ENCODE measurements at regions not wholly inside any gene's neighbourhood (a gene's known extent, or its start where the extent isn't known, plus 50 kb on each side); places are given as distances from the start of the nearest gene placed in this dataset.

DNA sequence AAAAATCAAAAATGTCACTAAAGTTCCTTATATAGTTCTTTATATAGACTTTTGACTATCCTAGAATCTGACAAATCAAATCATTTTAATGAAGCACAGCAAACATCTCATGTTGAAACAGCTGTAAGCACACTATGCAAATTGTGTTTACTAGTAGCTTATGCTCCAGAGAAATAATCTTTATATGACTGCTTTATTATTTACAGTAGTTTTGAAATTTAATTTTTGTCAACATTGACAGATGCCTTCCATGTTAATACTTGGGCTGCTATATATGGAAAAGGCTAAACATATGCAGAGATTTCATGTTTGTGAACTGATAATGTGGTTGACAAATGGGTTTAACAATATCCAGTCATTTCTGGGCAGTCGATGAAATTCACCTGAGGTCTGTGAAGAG is 616.8 kb downstream of the TAFA4 start:
- TF ChIP-seq GATA1 (IDR thresholded peaks at IDR 0.05; ENCODE audit: low read depth, low read length) (no peak), POLR2A (IDR thresholded peaks at IDR 0.05; ENCODE audit: low read length) (no peak)
- no peak for DNase-seq

DNA sequence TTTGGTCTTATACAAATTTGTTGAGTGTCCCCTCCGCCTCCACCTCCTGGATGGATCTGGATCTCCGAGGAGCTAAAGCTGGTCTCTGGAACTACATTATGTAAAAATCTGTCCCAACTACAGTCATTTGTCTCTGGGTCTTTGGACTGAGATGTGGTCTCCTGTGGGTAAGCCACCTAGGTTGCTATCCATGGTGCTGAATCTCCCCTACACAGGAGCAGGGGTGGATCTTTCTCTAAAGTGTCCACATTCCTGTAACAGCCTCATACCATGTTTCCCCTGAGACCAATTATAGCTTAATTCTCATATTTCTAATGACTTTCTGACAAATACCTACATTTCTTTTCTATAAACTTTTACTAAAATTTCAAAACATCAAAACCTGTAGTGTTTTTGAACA is 625.8 kb downstream of the TAFA4 start:
- TF ChIP-seq POLR2A (IDR thresholded peaks at IDR 0.05; ENCODE audit: low read length), result no peak
- no peak for TF ChIP-seq GATA1 (IDR thresholded peaks at IDR 0.05; ENCODE audit: low read depth, low read length)
- peak; percentile 2 to 15 for DNase-seq

DNA sequence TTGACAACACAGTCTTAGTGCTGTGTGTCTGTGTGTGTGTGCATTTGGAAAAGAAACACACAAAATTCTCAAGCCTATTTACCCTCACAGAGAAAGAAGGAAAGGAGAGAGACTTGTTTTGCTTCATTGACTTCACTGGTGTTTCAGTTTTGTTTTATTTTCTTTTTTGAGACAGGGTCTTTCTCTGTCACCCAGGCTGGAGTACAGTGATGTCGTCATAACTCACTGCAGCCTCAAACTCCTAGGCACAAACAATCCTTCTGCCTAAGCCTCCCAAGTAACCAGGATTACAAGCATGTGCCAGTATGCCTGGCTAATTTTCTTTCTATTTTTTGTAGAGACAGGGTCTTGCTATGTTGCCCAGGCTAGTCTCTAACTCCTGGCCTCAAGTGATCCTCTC is 636.9 kb downstream of the TAFA4 start:
- TF ChIP-seq GATA1 (IDR thresholded peaks at IDR 0.05; ENCODE audit: low read depth, low read length) (no peak), POLR2A (IDR thresholded peaks at IDR 0.05; ENCODE audit: low read length) (no peak)

DNA sequence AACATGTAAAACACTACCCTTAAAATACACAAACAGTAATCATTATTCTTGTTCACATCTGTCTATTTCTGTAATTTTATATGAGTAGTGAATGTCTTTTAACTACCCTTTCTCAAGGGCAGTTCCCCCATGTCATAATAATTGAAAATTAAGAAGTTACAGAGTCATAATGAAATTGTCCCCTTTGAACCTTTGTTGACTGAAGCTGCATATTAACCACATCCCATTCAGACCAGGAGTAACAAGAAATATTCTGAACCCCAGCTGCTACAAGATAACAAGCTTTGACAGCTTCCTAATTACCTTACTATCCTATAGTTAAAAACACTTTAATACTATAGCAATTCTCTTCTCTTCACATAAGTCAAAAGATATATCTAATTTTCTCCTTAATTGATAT is 635.9 kb upstream of the SUCLG2 start:
- DNase-seq, result no peak
- no peak for TF ChIP-seq POLR2A (IDR thresholded peaks at IDR 0.05; ENCODE audit: low read length)
- no peak for TF ChIP-seq GATA1 (IDR thresholded peaks at IDR 0.05; ENCODE audit: low read depth, low read length)

More for the DNA sequence above, 636.9 kb downstream of the TAFA4 start:
- DNase-seq, result no peak

DNA sequence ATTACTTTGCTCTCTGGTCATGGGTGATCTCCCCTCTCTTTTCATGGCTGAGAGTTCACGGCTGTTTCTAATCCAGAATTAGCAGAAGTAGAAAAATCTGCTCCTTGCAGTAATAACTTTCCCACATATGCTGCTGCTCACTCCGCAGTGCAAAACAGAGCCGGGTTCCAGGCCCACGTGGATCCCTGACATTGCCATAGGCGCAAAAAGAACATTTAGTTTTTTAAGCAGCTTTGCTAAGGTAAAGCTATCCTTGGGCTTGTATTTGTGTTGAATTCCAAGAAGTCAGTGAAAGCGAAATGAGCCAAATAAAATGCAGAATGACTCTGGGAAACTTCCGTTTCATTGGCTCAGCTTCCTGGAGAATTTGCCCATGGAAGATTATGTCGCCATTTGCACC is 633.7 kb upstream of the SUCLG2 start:
- no peak for TF ChIP-seq GATA1 (IDR thresholded peaks at IDR 0.05; ENCODE audit: low read depth, low read length)
- TF ChIP-seq POLR2A (IDR thresholded peaks at IDR 0.05; ENCODE audit: low read length), result no peak
- DNase-seq, result no peak

DNA sequence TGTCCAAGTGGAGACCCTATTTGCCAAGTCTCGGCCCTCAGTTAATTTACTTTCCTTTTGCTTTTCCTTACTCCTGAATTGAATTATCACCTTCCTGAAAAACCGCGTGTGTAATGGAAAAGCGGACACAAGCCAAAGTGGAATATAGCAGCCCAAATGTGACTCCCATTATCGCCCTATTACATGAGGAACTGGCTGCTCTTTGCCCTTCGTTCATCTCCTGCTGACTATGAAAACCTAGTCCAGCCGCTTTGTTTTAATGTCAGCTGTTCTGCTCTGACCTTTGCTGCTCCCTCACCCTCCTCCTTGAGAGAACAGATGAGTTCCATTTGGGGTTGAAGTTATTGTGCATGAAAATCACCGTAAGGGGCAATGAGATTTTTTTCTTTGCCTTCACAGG is 632.7 kb upstream of the SUCLG2 start:
- no peak for TF ChIP-seq POLR2A (IDR thresholded peaks at IDR 0.05; ENCODE audit: low read length)
- no peak for TF ChIP-seq GATA1 (IDR thresholded peaks at IDR 0.05; ENCODE audit: low read depth, low read length)
- DNase-seq, result no peak

DNA sequence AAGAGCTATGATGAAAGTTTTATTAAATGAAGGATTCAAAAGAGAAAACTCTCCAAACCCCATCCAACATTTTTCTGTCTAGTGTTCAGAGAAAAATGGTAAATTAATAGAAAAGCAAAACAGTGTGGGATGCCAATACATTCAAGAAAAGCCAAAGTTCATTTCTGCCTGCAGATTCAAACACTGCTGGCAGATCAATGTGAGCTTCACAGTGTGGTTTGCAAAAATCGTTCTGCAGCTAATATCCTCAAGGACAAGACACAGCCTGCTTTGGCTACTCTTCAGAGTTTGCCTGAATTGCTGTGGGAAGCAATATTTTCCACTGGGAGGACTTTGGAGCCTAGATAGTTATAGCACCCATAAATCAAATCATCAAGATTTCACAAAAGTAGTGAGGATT is 619.9 kb upstream of the SUCLG2 start:
- no peak for DNase-seq
- TF ChIP-seq GATA1 (IDR thresholded peaks at IDR 0.05; ENCODE audit: low read depth, low read length), result no peak
- no peak for TF ChIP-seq POLR2A (IDR thresholded peaks at IDR 0.05; ENCODE audit: low read length)

DNA sequence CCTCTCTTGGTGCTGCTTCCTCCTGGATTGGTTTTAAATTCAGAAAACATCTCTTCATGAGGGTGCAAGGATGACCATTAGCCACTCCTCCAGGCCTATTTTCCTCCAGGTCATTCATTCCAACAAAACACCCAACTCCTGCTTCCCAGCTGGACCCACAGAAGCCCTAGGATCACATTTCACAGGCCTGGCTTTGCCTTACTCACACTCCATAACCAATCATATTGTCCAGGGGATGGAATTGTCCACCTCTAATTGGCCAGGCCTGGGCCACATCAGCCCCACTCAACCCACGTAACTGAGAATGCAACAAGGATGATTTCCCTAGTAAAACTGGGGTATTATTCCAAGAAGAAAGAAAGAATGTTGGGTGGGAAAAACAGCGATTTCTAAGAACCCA is 616.7 kb upstream of the SUCLG2 start:
- DNase-seq, result no peak
- TF ChIP-seq GATA1 (IDR thresholded peaks at IDR 0.05; ENCODE audit: low read depth, low read length), result no peak
- no peak for TF ChIP-seq POLR2A (IDR thresholded peaks at IDR 0.05; ENCODE audit: low read length)

DNA sequence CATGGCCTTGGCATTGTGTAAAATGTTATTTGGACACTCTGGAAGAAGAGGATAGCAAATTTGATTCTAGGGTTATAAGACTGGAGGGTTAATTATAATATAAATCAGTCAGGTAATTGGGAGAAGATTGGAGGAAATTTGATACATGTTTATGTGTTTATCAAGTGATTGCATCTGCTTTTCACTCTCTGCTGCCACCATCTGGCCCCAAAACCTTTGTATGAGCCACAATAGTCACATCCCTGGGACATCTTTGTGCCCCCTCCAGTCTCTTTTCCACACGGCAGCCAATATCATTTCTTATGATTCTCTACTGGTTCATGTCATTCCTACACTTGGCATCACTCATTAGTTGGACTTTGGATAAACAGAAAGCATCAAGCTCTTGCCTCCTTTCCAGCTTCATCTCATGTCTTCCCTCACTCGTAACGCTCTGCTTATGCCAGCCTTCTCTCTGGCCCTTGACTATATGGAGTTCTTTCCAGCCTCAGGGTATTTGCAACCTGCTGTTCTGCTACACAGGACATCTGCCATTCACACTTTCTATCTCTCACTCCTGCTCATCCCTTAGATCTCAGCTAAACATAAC is 602.3 kb upstream of the SUCLG2 start:
- TF ChIP-seq GATA1 (IDR thresholded peaks at IDR 0.05; ENCODE audit: low read depth, low read length) (no peak), POLR2A (IDR thresholded peaks at IDR 0.05; ENCODE audit: low read length) (no peak)
- DNase-seq, result no peak

DNA sequence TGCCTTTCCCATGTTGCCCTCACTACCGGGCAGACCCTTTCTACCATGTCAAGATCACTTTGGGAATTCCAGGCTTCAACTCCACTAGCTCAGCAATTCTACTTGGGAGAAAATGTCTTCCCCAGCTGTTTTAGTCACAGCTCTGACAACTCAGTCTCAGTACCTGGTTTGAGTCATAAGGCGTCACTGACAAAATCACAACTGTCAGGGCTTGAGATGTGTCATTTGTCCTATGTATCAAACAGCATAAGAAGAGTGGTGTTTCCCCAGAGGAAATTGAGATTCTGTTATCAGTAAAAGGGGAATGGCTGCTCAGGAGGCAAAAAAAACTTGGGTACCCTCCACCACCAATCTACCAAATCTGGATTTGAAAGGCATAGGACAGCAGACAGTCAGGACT is 594.9 kb upstream of the SUCLG2 start:
- TF ChIP-seq GATA1 (IDR thresholded peaks at IDR 0.05; ENCODE audit: low read depth, low read length), result no peak
- TF ChIP-seq POLR2A (IDR thresholded peaks at IDR 0.05; ENCODE audit: low read length), result no peak
- DNase-seq, result no peak

DNA sequence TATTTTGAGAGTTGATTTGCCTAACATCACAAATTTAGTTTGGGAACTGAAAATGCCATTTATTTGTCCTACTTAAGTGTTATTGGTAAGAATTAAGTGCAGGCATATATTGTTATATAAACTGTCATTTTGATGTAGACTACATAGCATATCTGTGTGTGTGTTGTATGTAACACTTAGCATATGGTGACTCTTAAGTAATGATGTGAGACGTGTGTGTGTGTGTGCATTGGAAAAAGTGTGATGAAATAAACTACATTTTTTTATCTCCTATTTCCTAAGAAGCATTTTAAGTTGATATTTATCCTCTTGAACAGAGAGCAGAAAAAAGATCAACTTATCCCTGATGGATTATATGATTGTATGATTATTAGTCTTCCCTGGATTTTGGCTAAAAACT is 588.2 kb upstream of the SUCLG2 start:
- DNase-seq, result no peak
- TF ChIP-seq POLR2A (IDR thresholded peaks at IDR 0.05; ENCODE audit: low read length) (no peak), GATA1 (IDR thresholded peaks at IDR 0.05; ENCODE audit: low read depth, low read length) (no peak)

DNA sequence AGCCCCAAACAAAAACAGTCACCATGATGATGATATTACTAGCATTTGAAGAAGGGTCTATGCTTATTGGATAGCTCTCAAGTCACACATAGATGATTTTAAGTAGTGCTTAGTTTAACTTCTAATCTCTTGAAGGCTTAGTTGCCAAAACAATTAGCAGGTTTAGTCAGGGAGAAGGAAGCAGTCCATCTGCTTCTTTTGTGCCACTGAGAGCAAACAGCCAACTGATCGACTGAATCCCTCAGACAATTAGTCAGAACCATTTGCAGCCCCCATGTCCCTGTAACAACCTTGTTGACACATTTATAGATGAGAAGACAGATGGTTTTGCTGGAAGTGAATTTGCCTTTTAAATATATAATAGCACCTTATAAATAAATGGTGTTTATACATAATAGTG is 585.1 kb upstream of the SUCLG2 start:
- no peak for DNase-seq
- TF ChIP-seq GATA1 (IDR thresholded peaks at IDR 0.05; ENCODE audit: low read depth, low read length) (no peak), POLR2A (IDR thresholded peaks at IDR 0.05; ENCODE audit: low read length) (no peak)

DNA sequence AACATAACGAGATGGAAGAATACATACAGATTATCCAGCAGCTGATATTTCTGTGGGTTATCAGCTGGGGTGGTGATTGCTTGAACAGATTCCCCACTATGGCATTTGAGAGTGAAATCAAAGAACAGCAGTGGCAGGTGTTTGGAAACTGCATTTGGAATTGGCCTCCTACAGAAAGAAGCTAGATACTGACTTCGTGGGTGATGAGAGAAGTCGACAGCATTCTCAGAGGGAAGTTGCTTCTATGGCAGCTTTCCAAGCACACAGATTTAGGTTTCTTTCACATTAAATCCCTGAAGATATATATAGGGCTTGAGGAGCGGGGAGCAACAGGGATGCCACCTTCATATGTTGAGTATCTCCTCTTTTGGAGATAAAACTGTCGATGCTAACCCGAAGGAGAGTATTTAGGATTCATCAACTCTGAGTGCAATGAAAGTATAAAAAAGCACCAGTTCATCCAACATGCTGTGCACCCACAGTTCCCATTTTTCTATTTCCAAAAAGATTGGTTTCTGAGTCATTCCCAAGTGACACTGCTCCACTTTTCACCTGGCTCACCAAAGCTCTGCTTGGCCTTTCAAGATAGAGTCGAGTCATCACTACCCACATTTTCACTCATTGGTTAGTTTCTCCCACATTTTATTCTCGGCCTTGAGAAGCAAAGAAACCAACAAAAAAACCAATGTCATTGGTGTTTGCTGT is 579.8 kb upstream of the SUCLG2 start:
- TF ChIP-seq GATA1 (IDR thresholded peaks at IDR 0.05; ENCODE audit: low read depth, low read length) (no peak), POLR2A (IDR thresholded peaks at IDR 0.05; ENCODE audit: low read length) (no peak)
- DNase-seq, result no peak

DNA sequence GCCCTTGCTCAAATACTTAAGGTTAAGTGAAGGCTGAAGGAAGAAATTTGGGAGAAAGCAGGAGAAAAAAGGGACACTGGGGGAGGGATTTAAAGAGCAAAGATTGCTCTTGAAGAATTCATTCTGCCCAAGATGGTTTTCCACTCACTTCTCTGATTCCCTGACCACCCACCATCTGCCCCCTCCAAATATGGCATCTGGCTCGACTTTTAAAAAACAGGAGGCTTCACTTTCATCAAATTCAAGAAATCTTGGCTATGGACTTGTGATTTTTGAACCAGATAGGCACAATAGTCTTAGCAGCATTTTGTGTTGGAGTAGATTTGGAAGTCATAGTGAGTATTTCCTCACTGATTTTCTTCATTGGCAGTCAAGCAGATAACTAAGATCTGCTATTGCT is 574.4 kb upstream of the SUCLG2 start:
- no peak for TF ChIP-seq POLR2A (IDR thresholded peaks at IDR 0.05; ENCODE audit: low read length)
- no peak for TF ChIP-seq GATA1 (IDR thresholded peaks at IDR 0.05; ENCODE audit: low read depth, low read length)
- no peak for DNase-seq

DNA sequence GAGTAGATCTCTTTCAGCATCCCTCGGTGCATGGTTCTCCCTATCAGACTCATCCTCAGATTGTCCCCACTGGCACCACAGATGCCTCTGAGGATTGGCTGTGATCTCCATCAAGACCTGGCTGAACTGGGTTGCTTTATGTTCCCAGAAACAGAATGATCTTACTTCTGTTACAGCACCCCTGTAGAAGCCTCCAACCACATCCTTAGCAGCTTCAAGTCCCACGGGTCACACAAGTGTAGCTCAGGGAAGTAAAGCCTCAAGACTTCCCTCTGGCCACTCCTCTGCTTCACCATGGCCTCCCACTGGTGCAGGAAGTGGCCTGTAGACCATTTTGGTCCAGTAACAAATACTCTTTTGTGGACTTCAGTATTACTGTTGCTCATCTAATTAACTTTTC is 566.4 kb upstream of the SUCLG2 start:
- TF ChIP-seq GATA1 (IDR thresholded peaks at IDR 0.05; ENCODE audit: low read depth, low read length) (no peak), POLR2A (IDR thresholded peaks at IDR 0.05; ENCODE audit: low read length) (no peak)
- no peak for DNase-seq

Measured in erythroblast (primary cell).